ENCODE measurements at regions not wholly inside any gene's neighbourhood (a gene's known extent, or its start where the extent isn't known, plus 50 kb on each side); places are given as distances from the start of the nearest gene placed in this dataset.

DNA sequence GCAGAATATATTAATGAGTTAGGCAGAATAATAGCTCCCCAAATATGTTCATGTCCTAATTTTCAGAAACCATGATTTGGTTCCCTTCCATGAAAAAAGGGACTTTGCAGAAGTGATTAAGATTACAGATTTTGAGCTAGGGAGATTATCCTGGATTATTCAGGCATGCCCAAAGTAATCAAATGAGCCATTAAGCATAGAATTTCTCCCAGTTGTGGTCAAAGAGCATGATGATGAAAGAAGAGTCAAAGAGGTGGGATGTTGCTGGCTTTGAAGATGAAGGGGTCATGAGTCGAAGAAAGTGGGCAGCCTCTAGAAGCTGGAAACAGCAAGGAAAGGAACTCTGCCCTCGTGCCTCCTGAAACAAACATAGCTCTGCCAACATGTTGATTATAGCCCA lies 254.2 kb upstream of the CDIN1 start:
- Histone ChIP-seq H2AFZ (ENCODE audit: control insufficient read depth, low read depth, low read length) (no peak overlapping the region), H3K79me2 (ENCODE audit: control insufficient read depth, insufficient read depth, low read length) (no peaks in the 10 kb centered on the region), H3K36me3 (ENCODE audit: control insufficient read depth in 2 of 2, insufficient read depth in 2 of 2, low read length in 1 of 2) (no peaks in the 10 kb centered on the region), H3K9me3 (replicated peaks; ENCODE audit: control insufficient read depth, insufficient read depth, low read length) (no peaks in the 10 kb centered on the region; the same call in 2 of the 3 replicates), H3K4me1 (ENCODE audit: control insufficient read depth, insufficient read depth, low read length) (no peaks in the 10 kb centered on the region), H3K4me2 (ENCODE audit: control insufficient read depth, insufficient read depth) (no peak overlapping the region), H4K20me1 (ENCODE audit: control insufficient read depth, insufficient read depth) (no peaks in the 10 kb centered on the region), H3K27me3 (replicated peaks in 1 of 2; ENCODE audit: control insufficient read depth in 2 of 2, insufficient read depth in 2 of 2, low read length in 1 of 2) (no peaks in the 10 kb centered on the region), H3K9ac (ENCODE audit: control insufficient read depth, insufficient read depth, low read length) (no peak overlapping the region), H3K4me3 (no peak overlapping the region), H3K27ac (ENCODE audit: control insufficient read depth, insufficient read depth) (no peak overlapping the region)
- no peak for DNase-seq (ENCODE audit: low read depth, low spot score)
- RAD21 ChIA-PET (ENCODE audit: unreplicated experiment): no interaction called here
- no peak for ATAC-seq
- CTCF ChIA-PET: no interaction called here
- TF ChIP-seq IKZF1 (conservative IDR thresholded peaks at IDR 0.05) (no peak), IRF5 (IDR thresholded peaks at IDR 0.05; ENCODE audit: borderline replicate concordance) (no peak), DPF2 (IDR thresholded peaks at IDR 0.05) (no peak), CREB1 (IDR thresholded peaks at IDR 0.05; ENCODE audit: low read depth) (no peak), USF1 (IDR thresholded peaks at IDR 0.05; ENCODE audit: borderline replicate concordance, extremely low read length, insufficient read depth, low read depth, low read length) (no peak), ETV6 (conservative IDR thresholded peaks at IDR 0.05 in 1 of 2, IDR thresholded peaks at IDR 0.05 in 1 of 2; ENCODE audit: borderline replicate concordance in 1 of 2, low read depth in 1 of 2) (no peak), RAD21 (IDR thresholded peaks at IDR 0.05; ENCODE audit: insufficient read depth, low read depth, low read length) (no peak), KAT2A (conservative IDR thresholded peaks at IDR 0.05; ENCODE audit: control insufficient read depth, low read depth, low read length) (no peak), POLR2AphosphoS5 (IDR thresholded peaks at IDR 0.05; ENCODE audit: low read length) (no peak), KDM1A (IDR thresholded peaks at IDR 0.05; ENCODE audit: borderline replicate concordance) (no peak), ZBTB33 (IDR thresholded peaks at IDR 0.05) (no peak), FOXK2 (IDR thresholded peaks at IDR 0.05) (no peak), ZNF217 (IDR thresholded peaks at IDR 0.05) (no peak)
- TF ChIP-seq, protein P1, sequence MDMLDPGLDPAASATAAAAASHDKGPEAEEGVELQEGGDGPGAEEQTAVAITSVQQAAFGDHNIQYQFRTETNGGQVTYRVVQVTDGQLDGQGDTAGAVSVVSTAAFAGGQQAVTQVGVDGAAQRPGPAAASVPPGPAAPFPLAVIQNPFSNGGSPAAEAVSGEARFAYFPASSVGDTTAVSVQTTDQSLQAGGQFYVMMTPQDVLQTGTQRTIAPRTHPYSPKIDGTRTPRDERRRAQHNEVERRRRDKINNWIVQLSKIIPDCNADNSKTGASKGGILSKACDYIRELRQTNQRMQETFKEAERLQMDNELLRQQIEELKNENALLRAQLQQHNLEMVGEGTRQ (IDR thresholded peaks at IDR 0.05; ENCODE audit: borderline replicate concordance, low read depth, low read length): no peak
- intact Hi-C loops (cut with micrococcal nuclease; ENCODE audit: unreplicated experiment): no loop called here
- in situ Hi-C loops (cut with MboI): no loop called here
- no TSS peak for BruUV-seq (replicated peaks)
- no peak for FAIRE-seq
- POLR2A ChIA-PET: no interaction called here
- 0% methylated on average over 2 of the region's 2 CpGs for WGBS (ENCODE audit: insufficient coverage, insufficient replicate concordance, low lambda C conversion rate, missing lambda C conversion rate)
- SMC1A ChIA-PET (ENCODE audit: uncharacterized antibody, unreplicated experiment): no interaction called here

All from GM12878 (cell line).